LNCaP clone FGC (cell line): ENCODE measurements at regions not wholly inside any gene's neighbourhood (a gene's known extent, or its start where the extent isn't known, plus 50 kb on each side); places are given as distances from the start of the nearest gene placed in this dataset.
"Not testable (repeated sequence)": the region's sequence is repeated elsewhere in the genome, so short reads cannot be mapped to it uniquely, and the experiment has no call there.

Experiments used
- DNase-seq: peaks from one replicate; pipeline ENCODE4 v3.0.0-alpha.2; 2011; ENCODE audit warnings: low read depth
- H3K4me3 ChIP-seq: 2 replicates; pipeline ENCODE4 v1.5.1; 2011; ENCODE audit warnings: mild to moderate bottlenecking, low read depth, low read length, control low read depth
- TF ChIP-seq, protein P1 (sequence below): IDR thresholded peaks from 2 replicates; pipeline ENCODE4 v1.5.1; 2012; ENCODE audit warnings: mild to moderate bottlenecking; ENCODE audit not compliant: control insufficient read depth, insufficient read depth; ENCODE audit errors: extremely low read depth

DNA sequence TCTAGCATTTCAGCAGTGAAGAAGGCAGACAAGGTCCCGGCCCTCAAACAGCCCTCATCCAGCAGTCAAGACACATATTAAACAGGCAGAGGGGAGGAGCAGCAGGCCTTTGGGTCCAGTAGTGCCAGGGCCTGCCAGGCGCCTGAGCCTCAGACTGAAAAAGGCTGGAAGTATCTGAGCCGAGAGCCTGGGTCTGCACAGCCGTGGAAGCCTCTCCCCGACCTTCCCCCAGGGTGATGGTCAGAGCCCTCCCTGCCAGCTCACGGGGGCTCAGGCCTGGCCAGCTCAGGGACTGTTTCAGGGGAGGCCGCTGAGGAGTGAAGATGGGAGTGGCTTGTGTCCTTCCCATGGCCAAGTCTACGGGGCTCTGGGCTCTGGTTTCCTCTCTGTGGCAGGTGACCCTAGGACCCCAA, 565.2 kb downstream of the PTPRU start:
- DNase-seq: no peak
- TF ChIP-seq, protein P1, sequence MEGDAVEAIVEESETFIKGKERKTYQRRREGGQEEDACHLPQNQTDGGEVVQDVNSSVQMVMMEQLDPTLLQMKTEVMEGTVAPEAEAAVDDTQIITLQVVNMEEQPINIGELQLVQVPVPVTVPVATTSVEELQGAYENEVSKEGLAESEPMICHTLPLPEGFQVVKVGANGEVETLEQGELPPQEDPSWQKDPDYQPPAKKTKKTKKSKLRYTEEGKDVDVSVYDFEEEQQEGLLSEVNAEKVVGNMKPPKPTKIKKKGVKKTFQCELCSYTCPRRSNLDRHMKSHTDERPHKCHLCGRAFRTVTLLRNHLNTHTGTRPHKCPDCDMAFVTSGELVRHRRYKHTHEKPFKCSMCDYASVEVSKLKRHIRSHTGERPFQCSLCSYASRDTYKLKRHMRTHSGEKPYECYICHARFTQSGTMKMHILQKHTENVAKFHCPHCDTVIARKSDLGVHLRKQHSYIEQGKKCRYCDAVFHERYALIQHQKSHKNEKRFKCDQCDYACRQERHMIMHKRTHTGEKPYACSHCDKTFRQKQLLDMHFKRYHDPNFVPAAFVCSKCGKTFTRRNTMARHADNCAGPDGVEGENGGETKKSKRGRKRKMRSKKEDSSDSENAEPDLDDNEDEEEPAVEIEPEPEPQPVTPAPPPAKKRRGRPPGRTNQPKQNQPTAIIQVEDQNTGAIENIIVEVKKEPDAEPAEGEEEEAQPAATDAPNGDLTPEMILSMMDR: no peak

DNA sequence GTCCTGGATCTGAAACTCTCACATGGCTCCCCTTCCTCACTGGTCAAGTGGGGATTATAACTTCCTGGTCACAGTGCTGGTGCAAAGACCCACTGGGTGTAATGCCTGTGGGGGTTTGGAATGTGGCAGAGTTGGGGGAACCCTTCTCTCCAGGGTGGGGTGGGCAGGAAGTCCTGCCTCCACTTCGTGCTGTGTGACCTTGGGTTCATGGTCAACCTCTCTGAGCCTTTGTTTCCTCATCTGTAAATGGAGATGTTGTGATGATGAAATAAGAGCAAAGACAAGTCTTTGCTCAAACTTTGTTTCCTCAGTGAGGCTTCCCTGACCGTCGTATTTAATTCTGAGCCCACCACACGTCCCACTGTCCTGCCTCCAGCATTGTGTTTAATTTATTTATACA, 564.7 kb downstream of the PTPRU start:
- DNase-seq: no peak
- no peak overlapping the region for H3K4me3 ChIP-seq
- TF ChIP-seq, protein P1: no peak

More for the DNA sequence above, 565.2 kb downstream of the PTPRU start:
- no peak overlapping the region for H3K4me3 ChIP-seq

DNA sequence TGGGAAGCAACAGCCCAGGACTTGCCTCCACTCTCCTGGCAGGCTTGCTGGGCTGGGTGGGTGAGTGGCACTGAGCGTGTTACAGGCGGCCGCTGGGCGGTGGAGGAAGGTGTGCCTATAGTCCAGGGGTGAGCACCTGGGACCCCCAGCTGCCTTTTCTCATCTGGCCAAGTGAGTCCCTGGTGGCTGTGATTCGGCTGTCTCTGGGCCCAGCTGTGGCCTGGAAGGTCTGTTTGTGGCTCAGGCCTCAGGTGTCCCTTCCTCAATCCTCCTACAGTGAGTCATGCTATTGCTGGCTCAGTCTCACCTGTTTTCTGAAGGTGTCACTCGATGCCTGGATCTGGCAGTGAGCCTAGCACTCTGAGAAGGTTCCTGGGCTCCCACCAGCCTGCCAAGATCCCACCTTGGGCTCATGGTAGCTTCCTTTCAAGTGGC, 564.2 kb downstream of the PTPRU start:
- TF ChIP-seq, protein P1: no peak
- DNase-seq: no peak
- H3K4me3 ChIP-seq: no peak overlapping the region

DNA sequence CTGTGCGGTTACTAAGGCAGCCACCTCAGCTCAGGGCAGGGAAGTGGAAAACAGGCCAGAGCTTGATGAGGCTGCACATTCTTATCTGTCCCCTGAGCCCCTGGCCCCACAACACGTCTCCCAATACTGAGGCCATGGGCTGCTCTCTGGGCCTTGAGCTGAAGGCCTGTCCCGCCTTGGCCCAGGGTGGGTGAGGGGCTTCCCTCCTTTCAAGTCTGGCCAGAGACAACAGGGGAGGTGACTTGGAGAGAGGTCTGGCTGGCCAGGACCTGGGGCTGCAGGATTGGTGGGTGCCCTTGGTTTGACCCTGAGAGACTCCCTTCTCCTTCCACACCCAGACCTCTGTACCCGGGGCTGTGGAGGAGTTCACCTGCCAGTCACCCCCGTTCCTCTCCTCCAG, 563.8 kb downstream of the PTPRU start:
- DNase-seq: no peak
- TF ChIP-seq, protein P1: no peak

DNA sequence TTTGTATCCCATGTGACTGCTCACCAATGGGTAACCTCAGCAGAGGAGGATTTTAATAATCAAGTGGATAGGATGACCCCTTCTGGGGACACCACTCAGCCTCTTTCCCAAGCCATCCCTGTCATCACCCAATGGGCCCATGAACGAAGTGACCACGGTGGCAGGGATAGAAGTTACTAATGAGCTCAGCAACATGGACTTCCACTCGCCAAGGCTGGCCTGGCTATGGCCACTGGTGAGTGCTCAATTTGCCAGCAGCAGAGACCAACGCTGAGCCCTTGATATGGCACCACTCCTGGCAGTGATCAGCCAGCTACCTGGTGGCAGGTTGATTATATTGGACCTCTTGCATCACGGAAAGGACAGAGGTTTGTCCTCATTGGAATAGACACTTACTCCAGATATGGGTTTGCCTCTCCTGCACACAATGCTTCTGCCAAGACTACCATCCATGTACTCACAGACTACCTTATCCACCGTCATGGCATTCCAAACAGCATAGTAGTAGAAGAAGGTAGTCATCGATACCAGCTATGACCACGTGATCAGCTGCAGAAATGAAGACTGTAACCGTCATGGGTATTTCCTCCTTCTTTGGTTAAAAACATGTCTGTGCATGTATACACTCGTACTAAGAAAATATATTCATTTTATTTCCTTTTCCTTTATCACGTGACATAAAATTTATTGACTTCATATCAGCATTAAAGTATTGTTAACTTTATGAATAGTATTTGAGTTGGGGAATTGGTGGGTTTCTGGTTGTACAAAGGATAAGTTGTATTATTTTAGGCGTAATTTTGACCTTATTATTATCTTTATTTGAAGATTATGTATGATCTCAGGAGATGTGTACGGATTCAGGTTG, 562.6 kb downstream of the PTPRU start:
- H3K4me3 ChIP-seq: no peak overlapping the region
- DNase-seq: no peak
- TF ChIP-seq, protein P1: no peak

More for the DNA sequence above, 563.8 kb downstream of the PTPRU start:
- no peak overlapping the region for H3K4me3 ChIP-seq

DNA sequence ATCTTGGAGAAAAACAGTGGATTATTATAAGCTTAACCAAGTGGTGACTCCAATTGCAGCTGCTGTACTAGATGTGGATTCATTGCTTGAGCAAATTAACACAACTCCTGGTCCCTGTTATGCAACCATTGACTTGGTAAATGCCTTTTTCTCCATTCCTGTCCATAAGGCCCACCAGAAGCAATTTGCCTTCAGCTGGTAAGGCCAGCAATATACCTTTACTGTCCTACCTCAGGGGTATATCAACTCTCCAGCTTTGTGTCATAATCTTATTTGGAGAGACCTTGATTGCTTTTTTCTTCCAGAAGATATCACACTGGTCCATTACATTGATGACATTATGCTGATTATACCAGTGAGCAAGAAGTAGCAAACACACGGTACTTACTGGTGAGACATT, 560.8 kb downstream of the PTPRU start:
- DNase-seq, H3K4me3 ChIP-seq: not testable (repeated sequence)

DNA sequence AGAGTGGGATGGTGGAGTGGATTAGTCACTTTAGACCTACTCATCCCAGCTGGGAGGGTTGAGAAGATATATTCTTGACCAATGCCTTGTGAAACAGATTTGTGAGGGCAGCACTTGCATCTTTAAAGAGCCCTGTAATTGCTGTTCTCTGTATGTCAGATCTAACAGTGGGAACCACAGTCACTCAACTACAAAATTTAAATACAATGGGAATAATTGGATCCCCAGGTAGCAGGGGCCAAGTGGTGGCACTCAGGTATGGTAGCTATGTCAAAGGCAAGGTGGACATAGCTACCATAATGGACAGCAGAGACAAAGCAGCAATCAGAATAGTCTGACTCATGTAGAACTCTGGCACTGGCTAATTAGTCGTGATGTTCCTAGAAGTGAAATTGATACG, 559.6 kb downstream of the PTPRU start:
- not testable (repeated sequence) for DNase-seq, H3K4me3 ChIP-seq
